A549 (cell line): ENCODE measurements at regions not wholly inside any gene's neighbourhood (a gene's known extent, or its start where the extent isn't known, plus 50 kb on each side); places are given as distances from the start of the nearest gene placed in this dataset.

Experiments used
- BCL3 ChIP-seq: fragments of >200 bp; sonication (Bioruptor Twin); formaldehyde crosslinking; IDR thresholded peaks from 3 replicates; pipeline ENCODE4 v1.6.1; 2016
- CTCF ChIP-seq: fragments of >200 bp; sonication (Bioruptor Twin); formaldehyde crosslinking; IDR thresholded peaks from 3 replicates; pipeline ENCODE4 v1.5.1; 2016
- POLR2A ChIP-seq: IDR thresholded peaks from 2 replicates; pipeline ENCODE4 v1.6.1; 2012; ENCODE audit warnings: mild to moderate bottlenecking, low read length
- RCOR1 ChIP-seq: fragments of 150-350 bp; IDR thresholded peaks from 2 replicates; pipeline ENCODE4 v1.6.1; 2014; ENCODE audit warnings: antibody characterized with exemption, low read length, low read depth
- USF2 ChIP-seq: fragments of 450-650 bp; IDR thresholded peaks from 2 replicates; pipeline ENCODE4 v1.6.1; 2014; ENCODE audit warnings: antibody characterized with exemption

GRCh38 chr10:78721231-78721630 lies 347.5 kb upstream of the ZMIZ1 start:
- TF ChIP-seq CTCF = no peak
- TF ChIP-seq BCL3 = no peak
- TF ChIP-seq RCOR1 = no peak
- TF ChIP-seq USF2 = no peak
- TF ChIP-seq POLR2A = no peak
